Activated CD8-positive, alpha-beta memory T cell treated with anti-CD3 and anti-CD28 coated beads, Interleukin-2, amount 50 U/mL, for 24 hours (primary cell): ENCODE measurements at regions not wholly inside any gene's neighbourhood (a gene's known extent, or its start where the extent isn't known, plus 50 kb on each side); places are given as distances from the start of the nearest gene placed in this dataset.

Source experiments
- DNase-seq: peaks from one replicate; pipeline ENCODE4 v3.0.0-alpha.2; 2020; ENCODE audit errors: extremely low read depth

GRCh38 chr12:107551434-107551833 is 134.2 kb upstream of the PWP1 start:
- DNase-seq, result no peak

- no peak for DNase-seq
These were observed 133.3 kb upstream of the PWP1 start for GRCh38 chr12:107552263-107552662.

GRCh38 chr12:107553211-107553765 is 132.3 kb upstream of the PWP1 start:
- no peak for DNase-seq

DNA sequence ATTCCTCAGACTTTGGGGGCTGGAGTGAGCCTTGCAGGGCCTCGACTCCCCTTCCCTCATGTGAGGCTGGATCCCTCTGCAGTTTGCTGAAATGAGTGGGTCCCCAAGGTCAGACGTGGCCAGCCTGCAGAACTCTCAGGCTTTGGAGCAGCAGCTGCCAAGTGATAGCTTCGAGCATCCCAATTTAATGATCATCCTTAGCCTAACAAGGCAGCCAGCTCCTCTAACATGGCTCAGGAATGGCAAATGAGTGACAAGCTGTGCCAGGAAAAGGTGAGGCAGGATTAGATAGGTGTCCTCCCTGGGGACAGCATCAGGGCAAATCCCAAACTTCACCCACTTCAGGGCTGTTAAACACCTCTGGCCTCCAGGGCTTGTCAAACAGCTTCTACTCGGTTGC is 130.7 kb upstream of the PWP1 start:
- no peak for DNase-seq

DNA sequence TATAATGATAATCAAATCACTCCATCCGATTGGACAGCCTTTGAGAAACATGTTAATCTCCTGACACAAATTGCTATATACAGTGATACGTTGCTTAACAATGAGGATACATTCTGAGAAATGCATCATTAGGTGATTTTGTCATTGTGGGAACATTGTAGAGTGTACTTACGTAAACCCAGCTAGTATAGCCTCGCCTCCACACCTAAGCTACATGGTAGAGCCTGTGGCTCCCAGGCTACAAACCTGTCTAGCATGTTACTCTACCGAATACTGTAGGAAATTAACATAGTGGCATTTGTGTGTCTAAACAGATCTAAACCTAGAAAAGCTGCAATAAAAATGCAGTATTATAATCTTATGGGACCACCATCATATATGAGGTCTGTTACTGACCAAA is 128.6 kb upstream of the PWP1 start:
- no peak for DNase-seq

GRCh38 chr12:107557589-107558100 is 128.0 kb upstream of the PWP1 start:
- no peak for DNase-seq

- no peak for DNase-seq
These were observed 127.3 kb upstream of the PWP1 start for GRCh38 chr12:107558141-107558815.

GRCh38 chr12:107558816-107559382 is 126.7 kb upstream of the PWP1 start:
- DNase-seq, result no peak

DNA sequence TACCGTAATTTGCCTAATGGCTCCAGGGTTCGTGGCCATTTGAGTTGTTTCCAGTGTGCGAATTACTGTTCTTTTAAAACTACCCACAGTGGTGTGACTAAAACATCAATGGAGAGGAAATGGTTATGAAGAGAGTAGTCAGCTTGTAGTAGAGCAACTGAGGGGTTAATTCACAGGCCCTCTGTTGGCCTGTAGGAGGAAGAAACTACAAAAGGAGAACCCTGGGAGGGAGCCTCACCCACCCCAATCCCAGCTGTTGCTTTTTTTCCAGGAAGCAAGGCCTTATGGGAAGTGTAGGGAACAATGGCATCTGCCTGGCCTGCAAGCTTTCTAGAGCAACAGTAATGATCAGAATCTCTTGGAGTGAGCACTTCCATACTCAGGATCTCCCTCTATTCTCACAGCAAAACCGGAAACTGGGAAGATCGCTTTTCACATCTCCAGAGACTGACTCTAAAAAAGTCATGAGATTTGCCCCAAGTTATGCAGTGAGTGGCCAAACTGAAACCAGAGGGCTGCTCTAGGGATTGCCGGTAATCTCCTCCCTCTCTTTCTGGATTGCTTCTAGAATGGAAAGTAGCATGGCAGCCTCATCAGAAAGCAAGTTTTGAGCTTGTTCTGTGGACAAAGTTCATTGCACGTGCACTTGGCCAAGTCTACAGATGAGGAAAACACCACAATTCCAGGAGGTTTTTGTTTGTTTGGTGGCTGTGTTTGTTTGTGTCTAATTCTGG is 125.3 kb upstream of the PWP1 start:
- no peak for DNase-seq

- DNase-seq, result no peak
These were observed 124.7 kb upstream of the PWP1 start for GRCh38 chr12:107560899-107561285.

GRCh38 chr12:107564946-107565345 is 120.7 kb upstream of the PWP1 start:
- no peak for DNase-seq

DNA sequence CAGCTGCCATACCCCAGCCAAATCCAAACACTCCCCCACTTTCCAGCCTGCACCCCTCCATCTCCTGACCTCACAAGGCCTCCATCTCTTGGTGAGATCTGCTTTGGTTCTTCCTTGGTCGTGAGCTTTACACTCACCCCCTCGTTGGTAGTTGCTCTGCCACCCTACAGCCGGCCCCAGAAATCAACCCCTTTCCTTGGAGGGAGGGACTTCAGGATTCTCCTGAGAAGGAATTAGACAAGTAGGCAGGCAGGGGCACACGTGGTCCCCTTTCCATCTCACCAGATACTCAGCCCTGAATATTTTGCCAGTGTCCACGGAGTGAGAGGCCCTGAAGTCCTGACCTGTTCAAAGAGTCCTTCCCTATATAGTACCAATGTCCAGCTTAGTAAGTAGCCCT is 120.0 kb upstream of the PWP1 start:
- DNase-seq, result no peak

DNA sequence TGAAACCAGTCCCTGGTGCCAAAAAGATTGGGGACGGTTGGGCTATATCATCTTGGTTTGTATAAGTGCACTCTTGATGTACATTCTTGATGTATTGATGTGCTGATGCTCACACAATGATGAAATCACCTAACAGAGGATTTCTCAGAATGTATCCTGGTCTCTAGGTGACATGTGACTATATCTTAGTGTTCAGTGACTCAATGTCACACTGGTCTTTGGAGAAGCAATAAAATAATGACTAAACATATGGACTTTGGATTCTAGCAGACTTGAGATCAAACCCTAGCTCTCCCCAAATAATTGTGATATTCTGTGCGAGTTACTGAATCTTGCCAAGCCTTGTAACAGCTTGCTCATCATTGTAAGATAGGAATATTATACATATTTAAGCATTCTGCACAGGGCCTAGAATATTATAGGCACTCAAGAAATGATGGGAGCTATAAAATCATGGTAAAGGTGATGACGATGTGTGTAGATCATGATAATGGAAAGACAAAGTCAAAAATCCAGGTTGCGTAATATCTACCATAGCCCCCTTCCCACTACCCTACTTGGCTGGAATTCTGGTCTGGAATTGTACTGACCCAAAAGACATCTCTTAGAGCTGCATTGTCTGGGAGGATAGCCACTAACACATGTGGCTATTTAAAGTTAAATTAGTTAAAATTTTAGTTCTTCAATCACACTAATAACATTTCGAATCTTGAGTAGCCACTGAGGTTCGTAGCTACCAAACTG is 117.6 kb upstream of the PWP1 start:
- DNase-seq, result no peak

DNA sequence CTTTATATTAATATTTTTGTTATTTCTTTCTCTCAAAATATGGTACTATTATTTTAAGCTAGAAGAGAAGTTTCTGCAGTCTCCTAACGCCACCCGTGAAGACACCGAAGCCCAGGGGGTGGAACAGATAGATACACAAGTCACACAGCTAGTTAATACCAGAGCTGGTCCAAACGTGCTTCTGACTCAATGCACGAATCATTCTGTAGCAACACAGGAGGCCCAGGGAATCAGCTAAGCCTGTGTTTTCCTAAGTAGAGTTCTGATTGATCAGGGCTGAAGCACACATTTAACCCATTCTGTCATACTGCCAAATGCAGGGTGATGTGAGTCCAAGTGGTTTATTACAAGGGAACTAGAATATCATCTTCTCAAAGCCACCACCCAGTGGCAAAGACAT is 116.9 kb upstream of the PWP1 start:
- DNase-seq, result no peak

GRCh38 chr12:107570721-107571120 is 114.9 kb upstream of the PWP1 start:
- no peak for DNase-seq

GRCh38 chr12:107571492-107571891 is 114.1 kb upstream of the PWP1 start:
- no peak for DNase-seq

GRCh38 chr12:107574691-107575090 is 110.9 kb upstream of the PWP1 start:
- DNase-seq, result no peak

DNA sequence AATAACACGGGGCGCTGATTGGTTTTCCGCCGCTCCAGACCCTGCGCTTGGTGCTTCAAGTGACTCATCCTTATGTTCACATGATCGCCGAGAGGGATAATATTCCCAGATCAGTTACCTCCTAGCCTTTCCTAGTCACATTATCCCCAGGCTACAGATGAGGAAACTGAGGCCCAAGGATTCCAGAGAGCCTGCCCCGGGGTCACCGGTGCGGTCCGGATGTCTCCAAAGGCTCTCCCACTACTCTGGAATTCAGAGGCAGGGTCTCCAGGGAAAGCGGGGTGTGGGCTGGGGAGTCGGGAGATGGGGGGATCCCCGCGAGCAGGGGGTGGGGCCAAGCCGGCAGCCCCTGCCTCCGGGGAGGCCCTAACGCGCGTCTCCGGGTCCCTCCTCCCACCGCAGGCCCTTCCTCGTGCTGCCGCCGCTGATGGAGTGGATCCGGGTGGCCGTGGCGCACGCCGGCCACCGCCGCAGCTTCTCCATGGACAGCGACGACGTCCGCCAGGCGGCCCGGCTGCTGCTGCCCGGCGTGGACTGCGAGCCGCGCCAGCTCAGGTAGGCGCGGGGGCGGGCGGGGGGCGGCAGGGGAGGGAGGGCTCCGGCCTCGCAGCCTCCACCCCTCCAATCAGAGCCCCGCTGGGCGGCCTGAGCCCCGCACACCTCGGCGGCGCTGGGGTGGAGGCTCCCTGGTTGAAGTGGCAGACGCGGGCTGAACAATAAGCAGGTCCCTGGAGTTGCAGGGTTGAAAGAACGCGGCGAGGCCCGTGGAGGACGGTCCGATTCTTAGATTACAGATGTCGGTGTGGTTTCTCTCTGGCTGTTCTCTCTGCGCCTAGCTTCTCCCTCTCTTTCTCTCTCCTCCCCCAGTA is 104.6 kb upstream of the PWP1 start:
- DNase-seq, result no peak

GRCh38 chr12:107581619-107582015 is 104.0 kb upstream of the PWP1 start:
- no peak for DNase-seq

GRCh38 chr12:107583551-107583950 is 102.0 kb upstream of the PWP1 start:
- DNase-seq, result no peak

GRCh38 chr12:107584563-107584962 is 101.0 kb upstream of the PWP1 start:
- no peak for DNase-seq
